Central memory CD4-positive, alpha-beta T cell (primary cell): ENCODE measurements at regions not wholly inside any gene's neighbourhood (a gene's known extent, or its start where the extent isn't known, plus 50 kb on each side); places are given as distances from the start of the nearest gene placed in this dataset.
"Not testable (repeated sequence)": the region's sequence is repeated elsewhere in the genome, so short reads cannot be mapped to it uniquely, and the experiment has no call there.

ENCODE experiments used
- DNase-seq: peaks from one replicate; pipeline ENCODE4 v3.0.0; 2022

GRCh38 chr1:59188413-59189213 lies 108.3 kb upstream of the FGGY start:
- DNase-seq = no peak

DNA sequence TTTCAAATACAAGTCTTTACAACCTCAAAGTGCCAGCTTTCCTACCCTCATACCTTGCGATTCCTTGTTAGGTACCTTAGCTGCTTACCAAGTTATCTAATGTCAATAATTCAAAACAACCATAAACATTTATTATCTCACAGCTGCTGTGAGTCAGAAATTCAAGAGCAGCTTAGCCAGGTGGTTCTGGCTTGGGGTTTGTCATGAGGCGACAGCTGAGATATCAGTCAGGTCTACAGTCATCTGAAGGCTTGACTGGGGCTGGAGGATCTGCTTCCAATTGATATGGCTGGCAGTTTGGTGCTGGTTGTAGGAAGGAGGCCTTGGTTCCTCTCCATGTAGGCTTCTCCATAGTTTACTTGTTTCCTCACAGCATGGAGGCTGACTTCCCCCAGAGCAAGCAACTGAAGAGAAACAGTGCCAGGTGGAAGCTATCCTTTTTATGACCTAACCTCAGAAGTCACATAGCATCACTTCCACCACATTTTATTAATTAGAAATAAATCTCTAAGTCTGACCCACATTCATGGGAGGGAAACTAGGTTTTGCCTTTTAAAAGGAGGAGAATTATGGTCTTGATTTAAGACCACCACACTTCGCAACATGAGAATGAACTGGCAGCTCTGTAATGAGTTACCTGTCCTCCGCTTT lies 103.3 kb upstream of the FGGY start:
- no peak for DNase-seq

DNA sequence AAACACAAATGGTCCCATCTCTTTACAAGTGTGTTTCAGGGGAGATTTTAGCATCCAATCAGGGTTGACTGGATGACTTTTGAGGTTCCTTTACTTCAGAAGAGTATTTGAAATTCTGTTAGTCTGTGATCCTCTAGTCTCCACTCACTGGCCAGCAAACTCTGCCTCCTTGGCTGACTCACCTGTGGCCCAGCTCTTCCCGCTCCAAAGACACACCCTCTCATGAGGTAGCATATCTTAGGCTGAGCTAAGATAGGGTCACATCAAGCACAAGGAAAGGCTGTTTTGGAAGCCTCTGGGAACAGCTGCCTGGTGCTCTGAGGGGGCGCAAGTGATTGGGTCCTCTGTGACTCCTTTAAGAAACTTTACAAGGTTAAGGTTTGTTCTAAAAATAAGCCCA lies 102.3 kb upstream of the FGGY start:
- DNase-seq = no peak

DNA sequence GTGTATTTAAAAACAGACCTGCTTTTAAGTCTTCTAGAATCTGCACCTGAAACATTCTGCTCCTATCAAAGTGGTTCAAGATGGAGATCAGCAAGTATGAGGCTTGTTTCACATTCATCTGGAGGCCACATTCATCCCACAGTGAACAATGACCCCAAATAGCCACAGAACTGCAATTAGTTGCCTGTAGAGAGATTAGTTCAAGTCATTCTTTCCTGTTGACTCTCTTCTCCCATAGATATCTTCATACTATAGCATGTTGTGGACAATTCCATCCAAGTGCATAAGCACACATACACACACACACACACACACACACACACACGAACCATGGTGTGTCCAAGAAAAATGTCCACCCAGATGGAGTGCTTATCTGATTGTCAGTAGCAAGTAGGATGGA lies 101.7 kb upstream of the FGGY start:
- no peak for DNase-seq

- no peak for DNase-seq
These were observed 98.3 kb upstream of the FGGY start for GRCh38 chr1:59198564-59198963.

GRCh38 chr1:59199147-59199546 lies 97.7 kb upstream of the FGGY start:
- DNase-seq = no peak

GRCh38 chr1:59199719-59200376 lies 97.0 kb upstream of the FGGY start:
- no peak for DNase-seq

GRCh38 chr1:59201341-59201740 lies 95.6 kb upstream of the FGGY start:
- no peak for DNase-seq

DNA sequence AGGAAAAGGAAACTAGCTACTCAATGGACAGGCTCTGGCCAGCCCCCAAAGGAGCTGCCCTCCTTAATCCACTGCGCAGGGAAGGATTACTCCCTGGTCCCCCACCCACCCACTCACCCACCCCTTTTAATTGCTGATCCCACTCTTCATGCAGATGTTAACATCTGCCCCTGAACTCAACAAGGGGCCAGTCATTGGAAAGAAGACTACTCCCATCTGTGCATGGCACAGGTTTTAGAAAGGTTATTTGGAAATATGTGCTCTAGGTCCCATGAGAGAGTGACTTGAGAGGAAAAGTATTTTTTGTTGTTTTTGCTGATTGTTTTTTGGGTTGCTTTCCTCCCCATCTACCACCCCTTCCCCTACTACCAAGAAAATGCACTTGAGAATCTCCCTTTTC lies 94.4 kb upstream of the FGGY start:
- DNase-seq = no peak

- no peak for DNase-seq
These were observed 92.9 kb upstream of the FGGY start for GRCh38 chr1:59204001-59204400.

DNA sequence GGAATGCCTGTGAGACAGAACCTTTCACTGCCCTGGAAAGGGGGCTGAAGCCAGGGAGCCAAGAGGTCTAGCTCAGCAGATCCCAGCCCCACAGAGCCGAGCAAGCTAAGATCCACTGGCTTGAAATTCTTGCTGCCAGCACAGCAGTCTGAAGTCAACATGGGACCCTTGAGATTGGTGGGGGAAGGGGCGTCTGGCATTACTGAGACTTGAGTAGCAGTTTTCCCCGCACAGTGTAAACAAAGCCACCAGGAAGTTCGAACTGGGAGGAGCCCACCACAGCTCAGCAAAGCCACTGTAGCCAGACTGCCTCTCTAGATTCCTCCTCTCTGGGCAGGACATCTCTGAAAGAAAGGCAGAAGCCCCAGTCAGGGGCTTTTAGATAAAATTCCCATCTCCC lies 90.3 kb upstream of the FGGY start:
- not testable (repeated sequence) for DNase-seq

- DNase-seq = not testable (repeated sequence)
These were observed 86.5 kb upstream of the FGGY start for GRCh38 chr1:59210430-59210829.

GRCh38 chr1:59212706-59213105 lies 84.2 kb upstream of the FGGY start:
- no peak for DNase-seq

GRCh38 chr1:59214248-59215208 lies 82.4 kb upstream of the FGGY start:
- no peak for DNase-seq

DNA sequence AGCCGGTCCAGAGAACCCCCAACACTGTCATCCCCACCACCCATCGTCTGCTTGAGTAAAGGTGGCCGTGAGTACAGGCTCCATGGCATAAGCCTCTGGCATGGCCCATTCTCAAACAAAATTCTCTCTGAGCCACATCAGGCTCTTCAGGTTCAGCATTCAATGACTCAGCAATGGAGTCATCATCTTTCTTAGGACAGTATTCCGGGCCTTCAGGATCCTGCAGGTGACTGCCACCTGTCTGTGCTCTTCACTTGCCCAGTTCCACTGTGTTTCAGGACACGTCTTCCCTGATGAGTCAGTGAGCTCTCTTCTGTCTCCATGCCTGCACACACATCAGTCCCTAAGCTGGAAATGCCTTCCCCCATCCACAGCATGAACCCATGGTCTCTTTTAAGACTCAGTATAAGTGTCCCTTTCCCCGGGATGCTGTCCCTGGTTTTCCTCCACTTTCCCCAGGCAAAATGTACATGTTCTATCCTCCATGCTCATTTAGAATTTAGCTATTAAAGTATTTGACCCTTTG lies 81.1 kb upstream of the FGGY start:
- DNase-seq = no peak

- DNase-seq = not testable (repeated sequence)
These were observed 79.5 kb upstream of the FGGY start for GRCh38 chr1:59217439-59217838.

DNA sequence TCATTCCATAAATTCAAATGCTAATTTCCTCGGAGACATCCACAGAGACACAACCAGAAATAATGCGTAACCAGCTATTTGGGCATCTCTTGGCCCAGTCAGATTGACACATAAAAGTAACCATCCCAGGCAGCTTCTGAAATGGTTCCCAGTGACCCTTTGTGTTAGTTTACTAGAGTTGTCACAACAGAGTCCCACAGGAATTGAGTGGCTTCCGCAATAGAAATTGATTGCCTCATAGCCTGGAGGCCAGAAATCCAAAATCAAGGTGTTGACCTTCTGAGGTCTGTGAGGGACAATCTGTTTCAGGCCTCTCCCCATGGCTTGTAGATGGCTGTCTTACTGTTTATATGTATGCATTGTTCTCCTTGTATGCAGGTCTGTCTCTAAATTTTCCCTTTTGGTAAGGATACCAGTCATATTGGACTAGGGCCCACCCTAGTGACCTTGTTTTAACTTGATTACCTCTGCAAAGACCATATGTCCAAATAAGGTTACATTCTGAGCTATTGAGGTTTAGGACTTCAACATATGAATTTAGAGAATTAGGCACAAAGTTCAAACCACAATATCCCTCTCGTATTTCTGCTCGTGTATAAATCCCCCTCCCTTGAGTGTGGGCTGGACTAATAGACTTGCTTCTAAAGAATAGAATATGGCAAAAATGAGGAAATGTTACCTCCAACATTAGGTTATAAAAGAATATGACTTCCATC lies 78.2 kb upstream of the FGGY start:
- no peak for DNase-seq

GRCh38 chr1:59219916-59220315 lies 77.0 kb upstream of the FGGY start:
- DNase-seq = no peak

GRCh38 chr1:59220356-59220755 lies 76.5 kb upstream of the FGGY start:
- DNase-seq = no peak

DNA sequence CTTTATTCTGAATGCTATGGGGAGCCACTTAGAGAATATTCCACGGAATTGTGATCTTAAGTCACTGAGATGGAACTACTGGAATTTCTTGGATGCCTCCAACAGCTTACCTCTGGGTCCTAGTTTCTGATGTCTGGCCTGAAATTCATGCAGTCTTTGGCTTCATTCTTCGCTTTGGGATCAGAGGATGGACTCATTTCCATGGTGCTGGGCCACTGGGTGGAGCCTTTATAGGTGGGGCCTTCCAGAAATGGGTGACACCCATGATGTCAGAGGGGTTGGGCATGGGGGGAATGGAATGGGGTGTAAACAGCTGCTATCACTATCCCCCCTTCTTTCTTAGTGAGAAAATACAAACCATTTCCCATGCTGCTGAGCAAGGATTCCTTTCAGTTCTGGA lies 73.7 kb upstream of the FGGY start:
- DNase-seq = no peak

GRCh38 chr1:59223989-59224634 lies 72.8 kb upstream of the FGGY start:
- no peak for DNase-seq
